ENCODE measurements at regions not wholly inside any gene's neighbourhood (a gene's known extent, or its start where the extent isn't known, plus 50 kb on each side); places are given as distances from the start of the nearest gene placed in this dataset.
A peak's percentile ranks its signal among the peaks of the same experiment; 100 is the strongest.

DNA sequence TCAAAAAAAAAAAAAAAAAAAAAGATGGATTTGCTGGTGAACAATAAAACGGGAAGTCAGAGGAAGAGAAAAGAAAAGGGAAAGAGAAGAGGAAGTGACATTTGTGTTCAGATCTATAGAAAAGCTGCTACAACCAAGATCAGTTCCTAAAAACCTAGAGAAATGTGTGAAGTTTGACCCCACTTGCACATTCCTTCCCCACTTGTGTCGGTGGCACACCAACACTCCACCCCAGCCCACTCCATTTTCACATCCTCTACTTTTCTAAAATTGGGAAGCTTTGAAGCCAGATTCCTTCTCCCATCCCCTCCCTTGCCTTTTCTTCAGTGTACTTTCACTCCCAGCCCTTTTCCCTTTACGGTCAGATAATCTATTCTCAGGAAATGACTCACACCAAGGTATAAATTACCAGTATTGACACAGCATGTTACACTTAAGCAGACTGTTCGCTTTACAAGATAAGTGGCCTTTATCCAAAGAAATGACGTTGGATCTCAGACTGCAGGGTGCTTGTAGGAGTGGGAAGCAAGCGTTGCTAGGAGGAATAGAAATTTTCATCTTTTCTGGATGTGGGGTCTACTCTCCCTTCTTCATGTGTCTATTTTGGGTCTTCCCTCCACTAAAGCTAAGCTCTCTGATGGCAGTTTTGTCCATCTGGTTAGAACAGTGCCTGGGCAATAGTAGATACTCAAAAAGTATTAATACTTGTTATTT is 92.5 kb upstream of the ADGRF1 start (continued):
- TF ChIP-seq, protein P1, sequence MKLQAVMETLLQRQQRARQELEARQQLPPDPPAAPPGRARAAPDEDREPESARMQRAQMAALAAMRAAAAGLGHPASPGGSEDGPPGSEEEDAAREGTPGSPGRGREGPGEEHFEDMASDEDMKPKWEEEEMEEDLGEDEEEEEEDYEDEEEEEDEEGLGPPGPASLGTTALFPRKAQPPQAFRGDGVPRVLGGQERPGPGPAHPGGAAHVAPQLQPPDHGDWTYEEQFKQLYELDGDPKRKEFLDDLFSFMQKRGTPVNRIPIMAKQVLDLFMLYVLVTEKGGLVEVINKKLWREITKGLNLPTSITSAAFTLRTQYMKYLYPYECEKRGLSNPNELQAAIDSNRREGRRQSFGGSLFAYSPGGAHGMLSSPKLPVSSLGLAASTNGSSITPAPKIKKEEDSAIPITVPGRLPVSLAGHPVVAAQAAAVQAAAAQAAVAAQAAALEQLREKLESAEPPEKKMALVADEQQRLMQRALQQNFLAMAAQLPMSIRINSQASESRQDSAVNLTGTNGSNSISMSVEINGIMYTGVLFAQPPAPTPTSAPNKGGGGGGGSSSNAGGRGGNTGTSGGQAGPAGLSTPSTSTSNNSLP (IDR thresholded peaks at IDR 0.05; ENCODE audit: borderline replicate concordance, low read depth, low read length), result peak; percentile 97
- no peak for TF ChIP-seq USF1 (CRISPR knock-in tag; IDR thresholded peaks at IDR 0.05)
- TF ChIP-seq, protein P2, sequence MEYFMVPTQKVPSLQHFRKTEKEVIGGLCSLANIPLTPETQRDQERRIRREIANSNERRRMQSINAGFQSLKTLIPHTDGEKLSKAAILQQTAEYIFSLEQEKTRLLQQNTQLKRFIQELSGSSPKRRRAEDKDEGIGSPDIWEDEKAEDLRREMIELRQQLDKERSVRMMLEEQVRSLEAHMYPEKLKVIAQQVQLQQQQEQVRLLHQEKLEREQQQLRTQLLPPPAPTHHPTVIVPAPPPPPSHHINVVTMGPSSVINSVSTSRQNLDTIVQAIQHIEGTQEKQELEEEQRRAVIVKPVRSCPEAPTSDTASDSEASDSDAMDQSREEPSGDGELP (CRISPR knock-in tag; IDR thresholded peaks at IDR 0.05; ENCODE audit: borderline replicate concordance), result no peak
- TF ChIP-seq TCF7L2 (IDR thresholded peaks at IDR 0.05; ENCODE audit: low read depth, low read length), result no peak
- TF ChIP-seq, protein P3, sequence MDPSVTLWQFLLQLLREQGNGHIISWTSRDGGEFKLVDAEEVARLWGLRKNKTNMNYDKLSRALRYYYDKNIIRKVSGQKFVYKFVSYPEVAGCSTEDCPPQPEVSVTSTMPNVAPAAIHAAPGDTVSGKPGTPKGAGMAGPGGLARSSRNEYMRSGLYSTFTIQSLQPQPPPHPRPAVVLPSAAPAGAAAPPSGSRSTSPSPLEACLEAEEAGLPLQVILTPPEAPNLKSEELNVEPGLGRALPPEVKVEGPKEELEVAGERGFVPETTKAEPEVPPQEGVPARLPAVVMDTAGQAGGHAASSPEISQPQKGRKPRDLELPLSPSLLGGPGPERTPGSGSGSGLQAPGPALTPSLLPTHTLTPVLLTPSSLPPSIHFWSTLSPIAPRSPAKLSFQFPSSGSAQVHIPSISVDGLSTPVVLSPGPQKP (CRISPR knock-in tag; IDR thresholded peaks at IDR 0.05), result no peak
- 0 out of 2 replicates have a peak, but pooled peaks have one; percentile 12 for TF ChIP-seq RB1 (IDR thresholded peaks at IDR 0.05; ENCODE audit: low read depth)
- no peak for TF ChIP-seq MXD1 (CRISPR knock-in tag; IDR thresholded peaks at IDR 0.05; ENCODE audit: borderline replicate concordance, poor library complexity, severe bottlenecking)
- TF ChIP-seq SRSF3 (IDR thresholded peaks at IDR 0.05; ENCODE audit: insufficient read depth, low read length), result no peak
- TF ChIP-seq ZBTB49 (CRISPR knock-in tag; IDR thresholded peaks at IDR 0.05; ENCODE audit: borderline replicate concordance), result no peak
- TF ChIP-seq NFATC3 (IDR thresholded peaks at IDR 0.05), result peak; percentile 72; the same call in 1 of the 2 replicates
- TF ChIP-seq ZBTB9 (CRISPR knock-in tag; IDR thresholded peaks at IDR 0.05), result no peak
- no peak for TF ChIP-seq ATF4 (CRISPR knock-in tag; IDR thresholded peaks at IDR 0.05)
- peak; percentile 67; the same call in 1 of the 2 replicates for TF ChIP-seq NCOA6 (IDR thresholded peaks at IDR 0.05)
